GM19438 (cell line): ENCODE measurements at regions not wholly inside any gene's neighbourhood (a gene's known extent, or its start where the extent isn't known, plus 50 kb on each side); places are given as distances from the start of the nearest gene placed in this dataset.

ENCODE experiments used
- ATAC-seq: cut with Tn5 transposase; IDR thresholded peaks from one replicate; pipeline ENCODE4 v1.9.1; 2021; ENCODE audit warnings: low read depth; ENCODE audit not compliant: unreplicated experiment

DNA sequence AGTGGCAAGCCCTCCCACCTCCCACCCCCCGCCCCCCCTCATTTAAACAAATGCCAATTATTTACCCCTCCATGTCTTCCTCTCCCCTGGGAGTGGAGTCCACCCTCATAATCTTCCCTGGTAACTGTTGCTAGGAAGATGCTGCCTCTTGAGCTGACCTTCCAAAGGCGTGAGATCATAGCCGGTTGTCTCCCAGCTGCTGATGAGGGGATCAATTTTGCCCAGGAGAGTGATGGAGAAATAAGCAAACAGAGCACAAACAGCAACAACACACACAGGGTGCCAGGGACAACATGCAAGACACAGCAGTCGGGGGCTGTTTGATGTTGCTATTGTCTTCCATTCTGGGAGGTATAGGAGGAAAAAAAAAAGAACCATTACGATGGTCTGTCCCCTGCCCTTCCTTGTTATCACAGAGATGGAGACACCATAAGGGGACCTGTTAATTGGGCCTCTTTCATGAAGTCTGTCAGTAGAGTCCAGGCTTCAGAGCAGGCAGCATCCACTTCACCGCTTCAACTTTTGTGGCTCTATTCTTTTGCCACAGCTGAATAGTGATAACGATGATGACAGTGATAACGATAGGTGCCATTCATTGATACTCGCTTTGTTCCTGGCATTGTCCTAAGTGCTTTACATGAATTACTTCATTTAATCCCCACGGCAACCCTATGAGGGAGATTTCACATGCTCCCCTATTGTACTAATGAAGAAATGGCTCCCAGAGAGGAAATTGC lies 76.9 kb upstream of the RGMA start:
- no peak for ATAC-seq

DNA sequence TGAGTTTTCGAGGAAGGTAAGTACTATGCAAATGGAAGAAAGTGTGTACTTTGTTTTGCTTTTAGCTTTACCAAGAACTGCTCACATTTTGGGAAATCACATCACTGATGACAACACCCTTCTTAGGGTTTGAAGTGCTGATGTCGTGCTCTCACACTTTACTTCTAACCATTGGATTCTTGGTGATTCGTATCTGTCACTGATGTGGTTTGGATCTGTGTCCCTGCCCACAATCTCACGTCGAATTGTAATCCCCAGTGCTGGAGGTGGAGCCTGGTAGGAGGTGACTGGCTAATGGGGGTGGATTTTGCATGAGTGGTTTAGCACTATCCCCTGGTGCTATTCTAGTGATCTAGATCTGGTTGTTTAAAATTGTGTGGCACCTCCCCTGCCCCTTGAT lies 75.4 kb upstream of the RGMA start:
- no peak for ATAC-seq

DNA sequence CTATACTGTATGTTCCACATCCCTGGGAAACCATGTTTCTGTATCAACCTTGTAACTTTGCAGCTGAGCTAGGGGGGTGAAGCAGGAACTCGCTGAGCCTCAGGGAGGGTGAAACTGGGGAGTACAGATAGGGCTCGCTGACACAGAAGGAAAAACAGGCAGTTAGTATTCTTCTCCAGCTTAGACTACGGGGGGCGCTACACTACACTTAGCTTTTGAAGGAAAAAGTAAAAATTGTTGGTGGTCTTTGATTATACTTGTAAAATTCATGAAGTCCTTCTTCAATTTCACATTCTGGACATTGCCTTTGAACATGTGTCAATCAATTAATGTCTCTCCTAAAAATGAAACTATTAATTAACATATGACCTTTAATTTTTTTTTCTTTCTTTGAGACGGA lies 73.5 kb upstream of the RGMA start:
- no peak for ATAC-seq

DNA sequence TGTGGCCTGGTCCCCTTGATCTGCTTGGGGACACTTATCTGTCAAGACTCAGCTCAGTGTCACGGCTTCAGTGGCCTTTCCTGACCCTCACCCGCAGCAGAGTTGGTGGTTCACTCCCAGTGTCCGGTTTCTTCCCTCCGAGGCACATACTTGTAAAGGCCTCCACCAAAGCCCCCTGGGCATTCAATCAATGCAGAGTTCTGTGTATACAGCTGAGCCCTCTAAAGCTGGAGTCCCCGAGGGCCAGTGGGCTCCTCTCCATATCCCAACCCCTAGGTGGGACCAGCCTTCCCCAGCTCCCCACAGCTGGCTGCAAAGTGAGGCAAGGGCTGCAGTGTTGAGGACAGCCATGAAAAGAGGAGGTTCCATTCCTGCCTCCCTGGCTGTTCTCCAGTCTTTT lies 70.9 kb upstream of the RGMA start:
- no peak for ATAC-seq

DNA sequence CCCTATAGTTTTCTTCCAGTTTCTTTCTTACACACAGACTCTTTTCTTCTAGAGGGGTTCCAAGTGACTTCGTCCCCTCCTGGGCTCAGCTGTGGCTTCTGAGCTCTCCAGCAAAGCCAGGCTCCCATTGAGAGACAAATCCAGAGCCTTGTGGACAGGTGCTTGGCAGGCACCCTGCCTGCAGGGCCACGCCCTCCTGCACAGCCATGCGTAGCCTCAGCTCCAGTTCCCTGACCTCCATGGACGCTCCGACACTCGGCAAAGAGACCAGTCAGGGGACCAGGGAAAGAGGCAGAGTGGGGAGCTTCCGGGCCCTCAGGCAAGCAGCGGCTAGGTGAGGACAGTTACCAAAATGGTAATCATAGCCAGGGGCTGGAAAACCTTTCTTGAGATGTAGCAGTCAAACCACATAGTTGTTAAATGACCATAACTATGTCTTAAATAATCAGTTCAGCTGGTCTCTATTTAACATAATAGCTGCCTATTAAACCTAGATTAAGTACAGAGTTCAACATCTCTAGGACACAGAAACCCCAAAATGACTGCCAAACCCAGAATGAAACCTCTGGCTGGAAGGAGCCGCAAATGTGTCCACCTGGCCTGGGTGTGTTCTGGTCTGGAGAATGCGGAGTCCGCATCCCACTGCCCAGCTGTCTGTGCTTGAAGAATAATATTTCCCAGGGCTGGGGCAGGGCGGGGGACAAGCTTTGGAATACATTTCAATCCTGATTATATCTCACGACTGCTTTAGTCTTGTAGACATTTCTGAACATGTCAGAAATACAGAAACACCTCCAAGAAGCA lies 69.3 kb upstream of the RGMA start:
- ATAC-seq, result no peak

DNA sequence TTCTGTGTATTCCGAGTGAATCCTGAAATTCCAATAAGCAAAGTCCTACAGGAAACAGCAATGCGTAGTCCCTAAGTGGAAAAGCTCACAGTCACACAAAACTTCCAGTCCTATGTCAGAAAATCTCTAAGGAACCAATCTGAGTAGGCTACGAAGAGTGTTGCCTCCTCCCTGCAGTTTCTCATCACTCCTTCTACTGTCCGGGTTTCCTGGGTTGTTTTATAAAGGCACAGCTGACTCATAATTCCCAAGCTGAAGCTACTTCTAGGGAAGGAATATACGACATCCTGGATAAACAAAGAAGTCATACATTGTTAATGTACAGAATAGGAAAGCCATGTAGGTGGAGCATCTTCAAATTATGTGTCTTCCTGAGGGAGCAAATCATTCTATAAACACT lies 65.7 kb upstream of the RGMA start:
- ATAC-seq, result no peak

DNA sequence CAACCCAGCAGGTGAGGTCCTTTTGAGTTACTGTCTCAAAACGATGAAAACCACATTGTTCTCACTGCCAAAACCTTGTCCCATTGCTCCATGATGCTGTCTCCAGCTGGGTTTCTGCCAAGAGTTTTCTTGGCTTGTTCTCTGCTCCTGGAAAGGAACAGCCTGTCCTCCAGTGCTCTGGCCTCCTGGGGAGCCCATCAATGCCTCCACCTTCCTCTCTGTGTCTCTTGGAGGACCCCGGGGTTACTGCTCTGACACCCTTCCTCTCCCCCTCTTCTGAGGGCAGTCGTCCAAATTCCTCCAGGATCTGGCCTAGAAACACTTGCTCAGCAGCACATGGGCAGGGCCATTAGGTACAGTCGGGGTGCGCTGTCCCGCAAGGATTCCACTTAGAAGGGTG lies 63.9 kb upstream of the RGMA start:
- ATAC-seq, result no peak

DNA sequence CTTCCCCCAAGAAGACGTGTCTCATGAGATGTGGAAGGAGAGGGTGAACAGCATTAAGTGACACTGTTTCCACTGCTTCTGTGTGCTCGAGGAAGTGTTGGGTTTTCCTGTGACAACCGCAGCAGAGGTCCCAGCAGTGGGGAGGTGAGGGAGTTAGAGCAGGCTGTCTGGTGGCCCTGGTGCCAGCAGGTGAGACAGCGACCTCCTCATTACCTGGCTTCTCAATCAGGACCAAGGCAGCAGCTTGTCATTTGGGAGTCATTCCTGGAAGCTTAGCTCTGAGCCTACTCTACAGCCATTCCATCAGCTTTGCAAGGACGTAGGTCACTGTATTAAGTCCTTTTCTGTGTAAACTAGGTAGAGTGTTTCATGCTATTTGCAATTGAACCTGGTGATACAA lies 63.3 kb upstream of the RGMA start:
- no peak for ATAC-seq

DNA sequence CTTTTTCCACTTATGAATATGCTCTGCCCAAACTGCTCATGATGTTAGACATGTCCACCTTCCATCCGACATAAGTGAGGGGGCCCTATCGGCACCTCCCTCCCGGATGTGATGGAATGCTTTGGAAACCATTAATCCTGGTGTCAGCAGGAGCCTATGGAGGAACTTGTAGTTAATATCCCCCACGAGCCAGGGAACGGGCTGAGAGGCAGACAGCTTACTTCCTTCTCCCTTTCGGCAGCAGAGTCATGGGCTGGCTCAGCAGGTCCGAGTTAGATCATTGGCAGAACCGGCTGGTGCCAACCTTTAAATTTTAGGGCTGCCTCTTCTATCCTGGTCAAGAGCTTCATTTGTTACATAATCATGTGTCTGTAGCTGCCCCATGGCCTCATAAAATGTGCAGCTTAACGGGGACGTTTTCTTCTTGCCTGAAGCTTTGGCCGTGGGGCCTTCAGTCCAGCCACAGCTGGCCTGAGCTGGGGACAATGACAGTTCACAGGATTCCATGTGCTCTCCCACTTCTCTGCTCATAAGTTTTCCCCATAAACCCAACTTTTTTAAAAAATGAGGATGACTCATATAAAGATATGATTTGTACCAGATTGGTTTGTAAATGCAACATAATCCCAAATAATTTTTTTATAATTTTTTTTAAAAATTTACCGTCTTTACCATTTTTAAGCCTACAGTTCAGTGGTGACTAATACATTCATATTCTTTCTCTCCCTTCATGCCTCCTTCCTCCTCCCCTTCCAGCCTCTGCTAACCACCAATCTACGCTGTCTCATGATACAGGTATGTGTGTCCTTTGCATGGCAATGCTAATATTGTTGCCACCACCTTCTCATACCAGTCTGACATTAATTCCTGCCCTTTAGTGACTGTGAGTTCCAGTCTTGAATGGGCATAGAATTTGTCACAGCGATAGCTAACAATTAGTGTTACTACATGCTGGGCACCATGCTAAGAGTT lies 62.2 kb upstream of the RGMA start:
- ATAC-seq, result no peak

DNA sequence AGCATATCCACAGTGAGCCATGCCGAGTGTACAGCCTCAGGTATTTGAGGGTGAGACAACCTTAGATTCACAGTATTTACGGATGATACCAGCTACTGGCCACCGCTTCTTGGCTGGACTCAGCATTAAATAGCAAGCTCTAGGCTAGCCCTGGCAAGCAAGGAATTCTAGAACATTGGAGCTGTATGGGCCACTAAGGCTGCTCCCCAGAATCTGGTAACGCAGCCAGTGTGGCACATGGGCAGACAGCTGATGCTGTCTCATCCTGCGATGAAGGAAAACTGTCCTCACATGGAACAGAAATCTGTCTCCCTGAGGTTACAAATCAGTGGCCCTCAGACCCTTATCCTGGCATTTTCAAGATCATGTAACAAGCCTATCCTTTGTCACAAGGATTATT lies 57.6 kb upstream of the RGMA start:
- no peak for ATAC-seq

DNA sequence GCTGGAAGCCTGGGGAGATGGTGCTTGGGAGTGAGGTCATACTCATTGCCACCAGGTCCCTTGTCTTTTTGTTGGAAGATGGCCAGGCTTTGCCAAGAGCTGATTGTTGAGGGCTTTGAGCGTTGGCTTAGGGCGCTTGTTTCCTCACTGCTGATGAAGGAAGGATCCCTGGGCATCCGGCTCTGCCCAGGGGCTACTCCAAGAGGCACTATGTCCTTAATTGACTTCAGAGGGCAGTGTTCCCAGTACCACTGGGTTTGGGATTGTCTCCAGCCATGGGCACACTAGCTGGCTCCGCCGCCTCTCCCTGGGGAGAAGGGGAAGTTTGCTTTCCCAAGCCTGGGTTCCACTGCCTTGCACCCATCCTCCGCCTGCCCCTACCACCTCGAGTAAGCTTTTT lies 57.2 kb upstream of the RGMA start:
- no peak for ATAC-seq

DNA sequence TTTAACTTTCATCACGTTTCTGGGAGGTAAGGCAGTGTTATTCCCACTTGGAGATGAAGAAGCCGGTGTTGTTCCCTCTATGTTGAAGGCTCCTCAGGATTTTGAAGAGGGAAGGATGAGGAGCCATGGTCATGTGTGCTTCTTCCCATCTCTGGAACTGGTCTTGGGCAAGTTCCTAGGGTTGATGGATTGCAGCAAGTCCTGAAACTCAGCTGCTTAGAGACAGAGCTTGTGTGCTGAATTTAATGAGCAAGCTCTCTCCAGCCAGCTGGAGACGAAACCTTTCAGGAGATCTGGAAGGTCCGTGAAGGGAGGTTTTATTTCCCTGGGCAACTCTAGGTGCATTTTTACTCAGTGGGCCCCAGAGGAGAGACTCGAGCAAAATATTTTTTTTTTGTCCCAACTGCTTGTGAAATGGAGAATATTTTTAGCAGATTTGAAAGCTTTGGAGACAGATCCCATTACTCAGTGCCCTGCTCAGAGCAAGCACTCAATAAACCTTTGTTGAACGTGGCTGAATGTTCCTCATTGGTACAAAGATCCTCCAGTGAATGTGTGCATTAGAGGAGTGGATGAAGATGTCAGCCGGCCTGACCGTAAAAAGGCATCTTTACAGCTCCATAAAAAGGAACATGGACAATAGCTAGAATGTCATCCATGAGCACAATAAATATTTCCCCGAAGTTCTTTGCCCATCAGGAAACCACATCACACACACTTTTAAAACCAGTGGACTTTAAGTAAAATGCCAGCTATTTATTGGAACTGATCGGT lies 55.6 kb upstream of the RGMA start:
- no peak for ATAC-seq

DNA sequence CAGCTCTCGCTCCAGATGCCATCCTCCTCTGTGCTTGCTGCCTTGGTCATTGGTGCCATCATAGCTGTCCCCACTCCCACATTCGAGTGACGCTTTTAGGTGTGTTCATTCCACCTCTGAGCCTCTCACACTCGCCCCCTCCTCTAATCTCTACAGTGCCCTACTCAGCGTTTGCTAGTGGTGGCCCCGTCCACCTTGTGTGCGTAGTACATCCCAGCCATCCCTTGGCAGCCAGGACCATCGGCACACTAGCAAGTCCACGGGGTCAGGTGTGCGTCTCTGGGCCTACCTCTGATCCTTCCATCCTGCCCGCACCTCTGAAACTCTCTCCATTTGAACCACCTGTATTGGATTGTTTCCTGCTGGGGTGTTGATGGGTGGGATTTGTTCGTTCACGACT lies 54.2 kb upstream of the RGMA start:
- no peak for ATAC-seq

DNA sequence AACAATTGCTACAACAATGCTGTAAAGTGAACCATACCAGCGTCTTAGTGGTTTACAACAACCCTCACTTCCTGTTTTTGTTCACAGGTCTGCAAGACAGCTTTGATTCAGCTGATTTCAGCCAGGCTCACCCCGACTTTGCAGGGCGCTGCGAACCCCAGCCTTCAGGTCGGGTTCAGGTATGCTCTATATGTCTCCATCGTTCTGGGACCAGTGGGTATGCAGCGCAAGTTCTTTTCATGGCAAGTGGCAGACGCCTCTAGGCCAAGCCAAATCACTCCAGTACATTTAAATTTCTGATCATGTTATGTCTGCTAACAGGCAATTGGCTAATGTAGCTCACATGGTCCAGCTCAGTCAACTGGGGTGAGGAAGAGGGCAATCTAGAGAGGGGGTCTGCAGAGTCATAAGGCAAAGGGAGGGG lies 52.4 kb upstream of the RGMA start:
- ATAC-seq, result no peak

DNA sequence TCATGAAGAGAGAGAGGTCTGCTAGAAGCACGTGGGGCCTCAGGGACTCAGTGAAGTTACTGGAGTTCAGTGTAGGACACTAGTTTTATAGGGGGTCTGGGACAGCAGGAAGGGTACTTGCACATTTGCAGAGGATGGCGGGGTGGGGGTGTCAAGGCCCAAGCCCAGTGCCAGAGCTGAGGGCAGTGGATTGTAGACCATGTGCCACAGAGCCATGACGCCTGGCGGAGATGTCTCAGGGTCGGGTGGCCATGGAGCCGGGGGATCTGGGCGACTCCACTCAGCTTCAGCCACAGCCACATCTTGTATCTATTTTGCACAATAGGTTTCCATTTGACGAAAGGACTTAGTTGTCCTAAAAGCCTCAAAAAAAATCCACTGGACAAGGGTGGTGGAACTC lies 50.4 kb upstream of the RGMA start:
- no peak for ATAC-seq

DNA sequence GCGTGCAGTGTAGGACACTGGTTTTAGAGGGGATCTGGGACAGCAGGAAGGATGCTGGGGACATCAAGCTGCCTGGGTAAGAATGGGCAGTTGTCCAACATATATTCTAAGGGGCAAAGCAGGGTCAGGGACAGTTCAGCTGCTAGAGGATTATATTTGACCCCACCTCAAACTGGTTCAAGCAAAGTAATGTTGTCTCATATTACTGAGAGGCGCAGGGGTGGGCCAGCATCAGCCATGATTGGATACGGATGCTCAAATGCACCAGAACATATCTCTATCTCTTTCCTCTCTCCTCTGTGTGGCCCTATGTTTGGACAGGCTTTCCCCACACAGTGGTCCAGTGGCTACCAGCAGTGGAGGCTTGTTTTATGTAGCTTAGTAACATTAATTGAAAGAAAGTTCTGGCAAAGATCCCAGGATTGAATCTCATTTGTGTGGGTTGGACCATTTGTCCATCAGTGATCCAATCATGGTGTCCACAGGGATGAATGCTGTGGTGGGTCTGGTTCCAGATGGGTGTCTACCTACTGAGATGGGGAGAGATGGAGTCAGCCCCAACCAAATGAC lies 49.8 kb upstream of the RGMA start:
- no peak for ATAC-seq
